NOMO-1 (cell line): ENCODE measurements at regions not wholly inside any gene's neighbourhood (a gene's known extent, or its start where the extent isn't known, plus 50 kb on each side); places are given as distances from the start of the nearest gene placed in this dataset.

Experiments used
- DNase-seq, 2 experiments: peaks; one replicate each; lab custom pipeline; 2025; ENCODE audit not compliant: unreplicated experiment in 2 of 2; lab: John Stamatoyannopoulos, UW

GRCh38 chr2:128399690-128400291 lies 81.1 kb upstream of the HS6ST1 start:
- no peak for DNase-seq

- no peak for DNase-seq
These were observed 83.0 kb upstream of the HS6ST1 start for GRCh38 chr2:128401680-128402079.

DNA sequence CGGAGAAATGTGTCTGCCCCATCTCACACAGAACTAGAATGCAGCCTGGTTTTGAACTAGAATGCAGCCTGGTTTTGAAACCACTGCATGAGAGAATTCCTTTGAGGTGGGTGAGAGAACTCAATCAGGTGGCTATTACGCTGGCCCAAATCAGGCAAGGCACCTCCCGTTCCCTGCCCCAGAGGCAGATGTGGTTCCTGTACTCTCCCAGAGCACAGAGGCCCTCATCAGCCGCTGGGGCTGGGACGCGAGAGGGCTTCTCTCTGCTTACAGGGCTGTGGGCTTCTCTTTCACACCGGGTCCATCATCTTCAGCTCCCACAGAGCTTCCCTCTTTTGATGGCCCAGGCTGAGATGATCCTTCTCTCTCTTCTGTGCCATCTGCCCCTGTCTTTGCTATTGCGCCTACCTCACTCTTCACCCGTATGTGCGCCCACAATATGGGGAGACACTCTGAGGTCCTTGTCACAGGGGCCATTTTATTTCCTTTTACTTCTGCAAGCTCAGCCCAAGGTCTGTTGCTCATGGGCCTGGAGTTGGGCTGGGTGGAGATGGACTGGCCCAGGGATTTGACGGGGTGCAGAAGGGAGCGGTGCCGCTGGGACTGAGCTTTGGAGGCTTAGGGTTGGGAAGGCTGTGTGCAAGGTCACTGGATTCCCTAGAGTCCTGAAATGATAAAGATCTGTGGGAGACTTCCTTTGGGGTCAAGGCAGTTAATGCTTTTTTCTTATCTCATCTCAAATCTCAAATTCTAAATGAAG lies 84.4 kb upstream of the HS6ST1 start:
- DNase-seq: no peak

DNA sequence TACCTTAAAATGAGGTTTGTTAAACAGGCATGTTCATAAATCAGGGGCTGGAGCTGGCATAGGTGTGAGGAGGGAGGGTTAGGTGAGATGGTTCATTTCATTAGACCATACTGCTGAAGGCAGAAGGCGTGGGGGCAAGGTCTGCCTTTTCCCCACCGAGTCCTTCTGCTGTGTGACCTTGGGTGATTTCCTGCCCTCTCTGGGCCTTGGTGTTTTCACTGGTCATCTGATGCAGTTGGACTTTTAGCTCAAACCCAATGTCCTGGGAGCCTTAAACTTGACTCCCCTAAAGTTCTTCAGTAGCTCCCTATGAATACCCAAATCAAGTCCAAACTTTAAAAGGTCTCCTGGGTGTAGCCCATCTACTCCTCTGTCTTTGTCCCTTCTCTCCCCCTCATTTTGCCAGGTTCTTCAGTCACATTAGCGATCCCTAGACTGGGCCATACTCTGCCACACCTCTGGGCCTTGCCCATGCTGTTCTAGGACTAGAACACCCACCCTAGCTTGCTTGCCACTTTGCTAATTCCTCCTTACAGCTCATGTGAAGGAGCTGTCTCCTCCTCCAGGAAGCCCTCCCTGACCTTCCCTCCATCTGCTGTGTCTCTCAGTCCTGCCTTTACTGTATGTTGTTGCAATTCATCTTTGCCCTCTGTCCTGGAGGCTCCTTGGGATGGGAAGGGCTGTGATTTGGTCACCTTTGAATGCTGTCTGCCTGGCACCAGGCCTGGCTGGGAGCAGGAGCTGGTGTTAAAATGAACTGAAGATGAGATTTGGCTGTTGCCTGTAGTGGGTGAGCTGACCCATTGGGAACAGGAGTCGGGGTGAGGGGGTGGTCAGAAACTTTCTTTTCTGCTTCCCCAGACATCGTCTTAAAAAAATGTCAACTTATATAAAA lies 85.4 kb upstream of the HS6ST1 start:
- DNase-seq: no peak

DNA sequence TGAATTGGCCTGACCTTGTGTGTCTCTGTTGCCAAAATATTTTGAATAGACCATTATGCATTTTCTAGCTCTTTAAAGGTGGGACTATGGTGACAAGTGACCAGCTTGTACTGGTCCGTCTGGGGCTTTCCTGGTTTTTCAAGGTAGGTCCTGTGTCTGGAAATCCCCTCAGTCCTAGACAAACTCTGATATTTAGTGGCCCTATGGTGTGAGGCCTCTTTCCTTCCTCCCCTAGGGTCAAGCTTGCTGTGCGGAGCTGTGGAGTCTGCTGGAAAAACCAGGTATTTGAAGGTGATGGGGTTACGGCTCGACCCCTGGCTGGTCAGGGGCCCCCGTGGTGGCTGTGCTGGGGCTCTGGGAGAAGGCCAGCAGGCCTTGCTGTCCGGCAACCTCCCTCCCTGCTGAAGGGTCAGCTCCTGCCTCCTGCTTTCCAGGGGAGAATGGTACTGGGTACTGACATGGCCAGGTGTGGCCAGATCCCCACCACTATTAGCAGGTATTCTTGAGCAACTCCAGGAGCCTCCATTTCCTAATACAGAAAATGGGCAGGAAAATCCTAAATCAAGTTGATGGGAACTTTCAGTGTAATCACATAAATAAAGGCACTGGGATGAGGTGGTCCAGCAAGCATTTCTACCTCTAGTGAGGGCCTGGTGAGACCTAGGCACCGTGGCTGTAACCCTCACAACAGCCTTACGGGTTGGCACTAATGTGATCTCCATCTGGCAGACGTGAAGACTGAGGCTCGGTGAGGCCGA lies 86.2 kb upstream of the HS6ST1 start:
- DNase-seq: no peak

DNA sequence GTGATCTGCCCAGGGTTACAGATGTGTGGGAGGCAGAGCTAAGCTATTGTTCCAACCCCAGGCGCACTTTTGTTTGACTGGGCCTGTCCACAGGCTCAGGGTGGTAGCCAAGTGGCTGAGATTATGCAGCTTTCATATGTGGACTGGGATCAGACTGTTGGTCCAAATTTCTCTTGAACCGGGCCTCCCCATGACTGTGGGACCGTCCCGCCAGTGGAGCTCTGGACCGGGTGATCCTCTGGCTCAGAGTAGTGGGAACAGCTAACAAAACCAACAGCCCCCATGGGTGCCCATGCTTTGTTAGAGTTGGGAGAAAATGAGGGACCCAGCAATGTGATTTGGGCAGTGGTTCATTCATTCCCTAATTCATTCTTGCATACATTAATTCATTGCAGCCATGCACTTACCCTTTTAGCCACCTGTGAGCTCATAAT lies 86.8 kb upstream of the HS6ST1 start:
- no peak for DNase-seq

DNA sequence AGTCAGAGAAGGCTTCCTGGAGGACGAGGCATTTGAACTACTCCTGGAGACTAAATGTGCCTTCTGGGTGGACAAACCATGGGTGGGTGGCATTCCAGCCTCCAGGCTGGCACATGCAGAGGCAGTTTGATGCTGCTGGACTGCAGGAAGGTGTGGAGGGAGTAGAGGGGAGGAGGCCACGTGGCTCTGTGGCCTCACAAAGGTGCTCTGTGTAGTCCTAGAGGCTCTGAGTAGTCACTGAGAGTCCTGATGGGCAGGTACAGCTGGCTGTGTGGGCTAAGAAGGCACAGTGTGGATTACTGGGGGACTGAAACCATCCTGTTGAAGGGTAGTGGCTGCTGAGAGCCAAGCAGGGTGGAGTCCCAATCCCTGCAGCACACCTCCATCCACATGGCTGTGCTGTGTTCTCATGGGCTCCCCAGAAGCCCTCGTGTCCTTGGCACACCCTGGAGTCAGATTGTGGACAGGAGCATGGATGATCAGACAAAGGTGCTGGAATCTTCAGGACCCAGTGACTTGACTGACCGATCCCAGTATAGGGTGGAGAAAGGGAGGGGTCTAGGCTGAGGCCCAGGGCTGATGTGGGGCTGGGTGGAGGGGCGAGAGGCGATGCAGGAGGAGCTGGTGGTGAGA lies 87.4 kb upstream of the HS6ST1 start:
- no peak for DNase-seq

DNA sequence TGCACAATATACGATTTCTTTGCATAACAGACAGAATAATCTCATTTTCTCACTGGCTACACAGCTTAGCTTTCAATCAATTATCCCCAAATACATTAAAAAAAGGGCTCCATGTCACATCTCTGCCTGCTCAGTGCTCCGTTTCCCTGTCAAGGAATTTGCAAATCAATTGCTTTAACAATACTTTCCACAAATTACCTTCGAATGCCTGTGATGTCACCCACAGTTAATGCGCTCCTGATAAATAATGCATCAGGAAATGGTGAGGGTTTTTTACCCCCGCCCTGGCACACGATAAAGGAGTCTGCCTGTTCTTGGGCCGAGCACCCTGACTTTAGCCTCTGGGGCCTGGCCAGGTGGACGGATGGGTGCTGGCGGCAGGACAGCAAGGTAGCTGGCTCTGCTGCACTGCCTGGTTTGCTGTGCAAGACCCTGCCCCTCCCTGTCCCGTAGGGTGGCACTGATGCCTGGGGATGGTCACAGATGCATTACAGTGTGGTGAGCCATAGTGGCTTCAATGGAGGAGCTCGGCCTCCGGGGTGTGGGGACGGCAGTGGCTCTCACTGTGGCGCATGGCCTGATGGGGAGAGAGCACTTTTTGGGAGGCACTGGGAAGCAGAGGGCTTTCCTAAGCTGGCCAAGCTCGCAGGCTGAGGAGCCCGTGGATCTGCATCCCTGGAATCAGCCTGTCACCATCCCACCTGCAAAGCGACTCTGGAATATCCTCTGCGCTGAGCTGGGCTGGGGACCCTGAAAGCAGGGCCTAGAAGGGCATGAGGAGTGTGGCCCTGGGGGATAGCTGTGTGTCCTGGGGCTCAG lies 88.3 kb upstream of the HS6ST1 start:
- DNase-seq: no peak

DNA sequence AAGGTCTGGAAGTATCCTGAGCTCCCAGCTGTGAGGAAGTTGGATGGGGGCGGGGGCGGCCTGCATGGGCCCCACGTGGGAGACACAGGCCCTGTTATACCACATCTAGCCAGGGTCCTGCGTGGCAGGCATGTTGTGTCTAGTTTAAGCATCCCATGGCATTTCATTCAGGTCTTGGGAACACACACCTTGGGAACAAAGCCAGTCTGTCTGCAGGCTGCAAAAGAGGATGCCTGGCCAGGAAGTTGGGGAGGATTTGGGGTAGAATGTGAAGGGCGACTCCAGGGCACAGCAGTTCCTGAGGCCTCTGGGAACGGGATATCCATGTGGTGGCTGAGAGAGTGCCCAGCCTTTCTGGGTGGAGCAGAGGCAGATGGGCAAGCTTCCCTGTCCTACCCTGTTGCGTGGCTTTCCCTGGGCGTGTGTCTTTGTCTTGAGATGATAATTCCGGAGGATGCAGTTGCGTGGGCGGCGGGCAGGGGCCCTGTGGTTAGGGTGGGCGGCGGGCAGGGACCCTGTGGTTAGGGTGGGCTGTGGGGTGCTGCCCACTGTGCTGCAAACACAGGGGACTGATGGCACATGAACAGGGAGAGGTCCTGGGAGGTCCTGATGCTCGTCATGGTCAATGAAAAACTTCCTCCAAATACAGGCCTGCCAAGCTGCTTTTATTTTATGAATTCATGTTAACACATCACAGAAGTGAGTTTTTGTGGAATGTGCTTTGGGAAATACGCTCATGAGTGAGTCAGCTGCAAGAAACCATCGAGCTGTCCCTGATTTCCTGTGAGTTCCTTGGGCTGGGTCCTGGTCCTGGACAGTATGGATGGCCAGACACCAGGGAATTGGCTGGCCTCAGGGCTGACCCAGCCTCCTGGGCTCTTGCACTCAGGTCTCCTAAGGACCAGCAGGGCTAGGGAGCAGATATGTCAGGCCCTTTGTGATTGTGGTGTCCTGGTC lies 90.0 kb upstream of the HS6ST1 start:
- DNase-seq: no peak

GRCh38 chr2:128409326-128410034 lies 90.8 kb upstream of the HS6ST1 start:
- DNase-seq: no peak

GRCh38 chr2:128410035-128410757 lies 91.5 kb upstream of the HS6ST1 start:
- DNase-seq: no peak

DNA sequence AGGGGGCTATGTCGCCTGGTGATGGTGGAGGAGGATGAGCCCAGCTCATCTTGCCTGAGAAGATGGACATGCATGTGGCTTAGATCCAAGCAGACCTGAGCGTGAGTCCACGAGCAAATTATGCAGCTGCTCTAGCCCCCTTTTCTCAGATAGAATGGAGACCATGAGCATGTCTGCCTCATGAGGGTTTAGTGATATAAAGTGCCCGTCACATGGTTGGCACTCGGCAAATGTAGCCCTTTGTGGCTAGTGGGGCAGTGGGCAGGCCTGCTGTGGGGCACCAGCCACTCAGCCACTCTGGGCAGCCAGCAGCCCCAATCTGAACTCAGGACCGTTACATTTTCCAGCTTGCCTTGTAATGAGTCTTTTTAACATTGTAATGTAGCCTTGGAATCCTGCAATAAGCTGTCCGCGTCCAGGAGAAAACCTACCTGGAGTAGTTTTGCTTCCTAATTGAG lies 92.1 kb upstream of the HS6ST1 start:
- DNase-seq: no peak

- no peak for DNase-seq
These were observed 92.8 kb upstream of the HS6ST1 start for GRCh38 chr2:128411431-128411830.

- no peak for DNase-seq
These were observed 93.7 kb upstream of the HS6ST1 start for GRCh38 chr2:128412181-128412871.

- no peak for DNase-seq
These were observed 94.5 kb upstream of the HS6ST1 start for GRCh38 chr2:128413014-128413717.
